HEK293 (cell line): ENCODE measurements at regions not wholly inside any gene's neighbourhood (a gene's known extent, or its start where the extent isn't known, plus 50 kb on each side); places are given as distances from the start of the nearest gene placed in this dataset.

Source experiments
- CTCF ChIA-PET: fragments of 350-600 bp; formaldehyde crosslinking; extraction: SDS; loops from one replicate; lab custom pipeline; 2021; ENCODE audit warnings: antibody characterized with exemption; lab: Yijun Ruan, JAX
- POLR2A ChIA-PET: fragments of 300-600 bp; formaldehyde crosslinking; extraction: SDS; loops from one replicate; lab custom pipeline; 2020; ENCODE audit warnings: antibody characterized with exemption, inconsistent platforms; lab: Yijun Ruan, JAX
- H3K27ac ChIP-seq: fragments of 200-500 bp; sonication (Bioruptor generic); 2 replicates; pipeline ENCODE4 v1.5.1; 2014; ENCODE audit warnings: low read depth, low read length, control low read depth, inconsistent platforms; ENCODE audit errors: extremely low read depth
- H3K36me3 ChIP-seq, 2 experiments: fragments of 200-500 bp in 1 of 2; sonication (Bioruptor generic) in 1 of 2; 1 replicate in 1 of 2; 2 replicates in 1 of 2; pipeline ENCODE4 v1.5.1; 2014 to 2017; ENCODE audit warnings: inconsistent platforms in 2 of 2, low read length in 2 of 2; ENCODE audit not compliant: control insufficient read depth in 2 of 2, insufficient read depth in 1 of 2
- H3K4me1 ChIP-seq: fragments of 200-500 bp; sonication (Bioruptor generic); 2 replicates; pipeline ENCODE4 v1.5.1; 2014; ENCODE audit warnings: mild to moderate bottlenecking, low read length, inconsistent platforms; ENCODE audit not compliant: control insufficient read depth, insufficient read depth
- H3K4me3 ChIP-seq: 2 replicates; pipeline ENCODE4 v1.5.1; 2011; ENCODE audit warnings: low read depth, mild to moderate bottlenecking, control low read depth, low read length, moderate library complexity
- H3K9me3 ChIP-seq: fragments of 200-500 bp; sonication (Bioruptor generic); 2 replicates; pipeline ENCODE4 v1.5.1; 2014; ENCODE audit warnings: low read depth, low read length, inconsistent platforms; ENCODE audit not compliant: control insufficient read depth, insufficient read depth
- BCL11A ChIP-seq: fragments of 450-650 bp; formaldehyde crosslinking; IDR thresholded peaks from 2 replicates; pipeline ENCODE4 v1.5.1; 2016; ENCODE audit warnings: low read depth, missing biosample characterization, missing genetic modification characterization
- HOXC10 ChIP-seq: sonication (generic); formaldehyde crosslinking; IDR thresholded peaks from 2 replicates; pipeline ENCODE4 v1.8.1; 2023; ENCODE audit warnings: mild to moderate bottlenecking, missing genetic modification reagents
- OSR2 ChIP-seq: fragments of 450-650 bp; formaldehyde crosslinking; IDR thresholded peaks from 2 replicates; pipeline ENCODE4 v1.5.1; 2016; ENCODE audit warnings: missing biosample characterization, missing genetic modification characterization
- PRDM1 ChIP-seq: fragments of 450-650 bp; formaldehyde crosslinking; IDR thresholded peaks from 2 replicates; pipeline ENCODE4; 2016; ENCODE audit warnings: missing biosample characterization, missing genetic modification characterization
- SALL2 ChIP-seq: fragments of 450-650 bp; formaldehyde crosslinking; IDR thresholded peaks from 2 replicates; pipeline ENCODE4 v1.5.0; 2017; ENCODE audit warnings: missing biosample characterization, mild to moderate bottlenecking, missing genetic modification characterization, borderline replicate concordance
- SCRT1 ChIP-seq: fragments of 450-650 bp; formaldehyde crosslinking; IDR thresholded peaks from 2 replicates; pipeline ENCODE4 v1.5.1; 2016; ENCODE audit warnings: missing biosample characterization, missing genetic modification characterization, borderline replicate concordance
- ZBTB8A ChIP-seq: fragments of 450-650 bp; formaldehyde crosslinking; IDR thresholded peaks from 2 replicates; pipeline ENCODE4 v1.5.1; 2016; ENCODE audit warnings: missing biosample characterization, missing genetic modification characterization
- ZNF157 ChIP-seq: fragments of 450-650 bp; formaldehyde crosslinking; IDR thresholded peaks from 2 replicates; pipeline ENCODE4 v1.5.1; 2016; ENCODE audit warnings: missing biosample characterization, missing genetic modification characterization
- ZNF184 ChIP-seq: fragments of 450-650 bp; IDR thresholded peaks from 2 replicates; pipeline ENCODE4 v1.5.1; 2018; ENCODE audit warnings: missing biosample characterization, mild to moderate bottlenecking, missing genetic modification characterization
- ZNF221 ChIP-seq: fragments of 450-650 bp; formaldehyde crosslinking; IDR thresholded peaks from 2 replicates; pipeline ENCODE4 v1.5.1; 2017; ENCODE audit warnings: missing biosample characterization, missing genetic modification characterization, borderline replicate concordance
- ZNF239 ChIP-seq: fragments of 450-650 bp; formaldehyde crosslinking; IDR thresholded peaks from 2 replicates; pipeline ENCODE4 v1.5.1; 2016; ENCODE audit warnings: missing biosample characterization, missing genetic modification characterization
- ZNF366 ChIP-seq: fragments of 450-650 bp; formaldehyde crosslinking; conservative IDR thresholded peaks from 2 replicates; pipeline ENCODE4 v1.5.1; 2016; ENCODE audit warnings: missing biosample characterization, missing genetic modification characterization
- ZNF394 ChIP-seq: fragments of 450-650 bp; formaldehyde crosslinking; IDR thresholded peaks from 2 replicates; pipeline ENCODE4 v1.5.1; 2016; ENCODE audit warnings: missing biosample characterization, missing genetic modification characterization, mild to moderate bottlenecking, moderate library complexity, borderline replicate concordance
- ZNF560 ChIP-seq: fragments of 450-650 bp; formaldehyde crosslinking; IDR thresholded peaks from 2 replicates; pipeline ENCODE4 v1.5.1; 2017; ENCODE audit warnings: missing biosample characterization, missing genetic modification characterization, borderline replicate concordance
- ZNF585B ChIP-seq: fragments of 450-650 bp; formaldehyde crosslinking; IDR thresholded peaks from 2 replicates; pipeline ENCODE4 v1.5.1; 2016; ENCODE audit warnings: missing biosample characterization, missing genetic modification characterization
- ZNF777 ChIP-seq: fragments of 450-650 bp; formaldehyde crosslinking; IDR thresholded peaks from 2 replicates; pipeline ENCODE4 v1.5.1; 2017; ENCODE audit warnings: missing biosample characterization, missing genetic modification characterization, borderline replicate concordance
- ZSCAN23 ChIP-seq: fragments of 450-650 bp; formaldehyde crosslinking; IDR thresholded peaks from 2 replicates; pipeline ENCODE4 v1.5.1; 2016; ENCODE audit warnings: missing biosample characterization, missing genetic modification characterization
- TF ChIP-seq, protein P1 (sequence below): fragments of 450-650 bp; formaldehyde crosslinking; IDR thresholded peaks from 2 replicates; pipeline ENCODE4 v1.5.1; 2016; ENCODE audit warnings: missing biosample characterization, missing genetic modification characterization
- TF ChIP-seq, protein P2 (sequence below): fragments of 450-650 bp; formaldehyde crosslinking; IDR thresholded peaks from 2 replicates; pipeline ENCODE4 v1.5.1; 2016; ENCODE audit warnings: missing biosample characterization, missing genetic modification characterization
- TF ChIP-seq, protein P3 (sequence below): fragments of 450-650 bp; formaldehyde crosslinking; IDR thresholded peaks from 2 replicates; pipeline ENCODE4 v1.5.1; 2016; ENCODE audit warnings: missing biosample characterization, missing genetic modification characterization, low read depth
- TF ChIP-seq, protein P4 (sequence below): fragments of 450-650 bp; formaldehyde crosslinking; IDR thresholded peaks from 2 replicates; pipeline ENCODE4 v1.5.1; 2016; ENCODE audit warnings: missing biosample characterization, missing genetic modification characterization
- TF ChIP-seq, protein P5 (sequence below): fragments of 450-650 bp; formaldehyde crosslinking; IDR thresholded peaks from 2 replicates; pipeline ENCODE4 v1.5.1; 2016; ENCODE audit warnings: missing biosample characterization, missing genetic modification characterization

DNA sequence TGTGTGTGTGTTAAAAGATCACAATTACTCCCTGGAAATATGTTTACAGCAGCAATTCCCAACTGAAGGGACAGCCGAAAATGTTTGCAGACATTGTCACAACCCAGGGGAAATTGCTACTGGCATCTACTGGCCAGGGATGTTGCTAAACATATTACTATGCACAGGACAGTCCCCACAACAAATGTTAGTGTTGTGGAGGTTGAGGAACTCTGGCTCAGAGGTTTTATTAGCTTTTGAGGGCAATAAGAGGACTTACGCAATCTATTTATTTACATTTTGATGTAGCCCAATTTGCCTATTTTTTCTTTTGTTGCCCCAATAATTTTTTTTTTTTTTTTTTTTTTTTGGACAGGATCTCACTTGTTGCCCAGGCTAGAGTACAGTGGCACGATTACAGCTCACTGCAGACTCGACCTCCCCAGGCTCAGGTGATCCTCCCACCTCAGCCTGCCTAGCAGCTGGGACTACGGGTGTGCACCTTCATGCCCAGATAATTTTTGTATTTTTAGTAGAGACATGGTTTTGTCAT lies 154.1 kb downstream of the RPS12 start (continued):
- TF ChIP-seq, protein P1, sequence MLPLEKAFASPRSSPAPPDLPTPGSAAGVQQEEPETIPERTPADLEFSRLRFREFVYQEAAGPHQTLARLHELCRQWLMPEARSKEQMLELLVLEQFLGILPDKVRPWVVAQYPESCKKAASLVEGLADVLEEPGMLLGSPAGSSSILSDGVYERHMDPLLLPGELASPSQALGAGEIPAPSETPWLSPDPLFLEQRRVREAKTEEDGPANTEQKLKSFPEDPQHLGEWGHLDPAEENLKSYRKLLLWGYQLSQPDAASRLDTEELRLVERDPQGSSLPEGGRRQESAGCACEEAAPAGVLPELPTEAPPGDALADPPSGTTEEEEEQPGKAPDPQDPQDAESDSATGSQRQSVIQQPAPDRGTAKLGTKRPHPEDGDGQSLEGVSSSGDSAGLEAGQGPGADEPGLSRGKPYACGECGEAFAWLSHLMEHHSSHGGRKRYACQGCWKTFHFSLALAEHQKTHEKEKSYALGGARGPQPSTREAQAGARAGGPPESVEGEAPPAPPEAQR (tag by site-specific recombination): no peak
- peak; percentile 48; the same call in 1 of the 2 replicates for TF ChIP-seq SCRT1 (tag by site-specific recombination)
- TF ChIP-seq ZNF585B: no peak
- no peak for TF ChIP-seq ZNF777
- TF ChIP-seq ZNF394 (tag by site-specific recombination): no peak
- TF ChIP-seq HOXC10 (CRISPR knock-in tag): no peak
- TF ChIP-seq, protein P2, sequence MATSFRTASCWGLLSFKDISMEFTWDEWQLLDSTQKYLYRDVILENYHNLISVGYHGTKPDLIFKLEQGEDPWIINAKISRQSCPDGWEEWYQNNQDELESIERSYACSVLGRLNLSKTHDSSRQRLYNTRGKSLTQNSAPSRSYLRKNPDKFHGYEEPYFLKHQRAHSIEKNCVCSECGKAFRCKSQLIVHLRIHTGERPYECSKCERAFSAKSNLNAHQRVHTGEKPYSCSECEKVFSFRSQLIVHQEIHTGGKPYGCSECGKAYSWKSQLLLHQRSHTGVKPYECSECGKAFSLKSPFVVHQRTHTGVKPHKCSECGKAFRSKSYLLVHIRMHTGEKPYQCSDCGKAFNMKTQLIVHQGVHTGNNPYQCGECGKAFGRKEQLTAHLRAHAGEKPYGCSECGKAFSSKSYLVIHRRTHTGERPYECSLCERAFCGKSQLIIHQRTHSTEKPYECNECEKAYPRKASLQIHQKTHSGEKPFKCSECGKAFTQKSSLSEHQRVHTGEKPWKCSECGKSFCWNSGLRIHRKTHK (tag by site-specific recombination): no peak
- no peak for TF ChIP-seq ZNF239

DNA sequence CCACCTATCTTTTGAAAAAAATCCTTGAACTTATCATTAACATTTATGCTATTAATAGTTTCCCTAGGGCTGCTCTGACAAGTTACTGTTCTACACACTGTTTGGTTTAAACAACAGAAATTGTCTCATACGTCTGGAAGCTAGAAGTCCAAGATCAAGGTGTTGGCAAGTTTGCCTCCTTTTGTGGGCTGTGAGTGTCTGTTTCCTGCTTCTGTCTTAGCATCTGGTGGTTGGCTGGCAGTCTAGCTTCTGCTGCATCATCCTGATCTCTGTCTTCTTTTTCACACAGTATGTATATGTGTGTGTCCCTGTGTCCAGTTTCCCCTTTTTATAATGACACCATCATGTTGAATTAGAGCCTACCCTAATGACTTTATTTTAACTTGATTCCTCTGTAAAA lies 154.8 kb downstream of the RPS12 start:
- Histone ChIP-seq H3K4me1 (peaks cover 32% of the 10 kb centered on the region), H3K4me3 (no peak overlapping the region)
- ChIA-PET CTCF (interaction anchor here (0.6 to 1.1 kb wide), 2 partner anchors 70 to 224 kb away, joined by 3 read pairs; no protein-coding TSS in a partner anchor), POLR2A (no interaction called here)
- TF ChIP-seq OSR2 (tag by site-specific recombination): peak; percentile 66; the same call in 1 of the 2 replicates
- TF ChIP-seq ZBTB8A: no peak
- TF ChIP-seq, all 188 proteins: peak for 1
- Histone ChIP-seq H3K36me3 (no peaks in the 10 kb centered on the region), H3K9me3 (no peaks in the 10 kb centered on the region), H3K27ac (no peak overlapping the region)

DNA sequence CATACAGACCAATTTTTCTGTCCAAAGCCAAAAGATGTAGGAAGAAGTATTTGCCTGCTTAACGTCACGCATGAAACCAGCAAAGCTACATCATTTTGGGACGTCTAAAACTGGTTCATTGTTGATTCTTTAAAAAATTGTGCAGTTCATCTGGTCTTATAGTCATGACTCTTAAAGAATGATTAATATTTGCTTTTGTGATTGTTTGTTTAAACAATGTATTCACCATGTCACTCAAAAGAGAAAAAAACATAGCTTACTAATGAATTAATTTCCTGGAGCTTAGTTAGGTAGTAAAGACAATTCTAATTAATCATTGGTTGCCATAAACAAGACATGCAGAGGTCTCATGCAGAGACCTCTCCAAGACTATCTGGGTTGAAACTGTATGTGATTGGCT lies 157.3 kb downstream of the RPS12 start:
- ChIA-PET POLR2A (no interaction called here), CTCF (interaction anchor here (1.6 kb wide), 1 partner anchor 10 kb away, joined by 14 read pairs; no protein-coding TSS in a partner anchor)
- Histone ChIP-seq H3K9me3 (no peaks in the 10 kb centered on the region), H3K4me3 (no peak overlapping the region), H3K27ac (no peak overlapping the region), H3K4me1 (peaks cover 25% of the 10 kb centered on the region), H3K36me3 (no peaks in the 10 kb centered on the region)
- TF ChIP-seq, protein P3, sequence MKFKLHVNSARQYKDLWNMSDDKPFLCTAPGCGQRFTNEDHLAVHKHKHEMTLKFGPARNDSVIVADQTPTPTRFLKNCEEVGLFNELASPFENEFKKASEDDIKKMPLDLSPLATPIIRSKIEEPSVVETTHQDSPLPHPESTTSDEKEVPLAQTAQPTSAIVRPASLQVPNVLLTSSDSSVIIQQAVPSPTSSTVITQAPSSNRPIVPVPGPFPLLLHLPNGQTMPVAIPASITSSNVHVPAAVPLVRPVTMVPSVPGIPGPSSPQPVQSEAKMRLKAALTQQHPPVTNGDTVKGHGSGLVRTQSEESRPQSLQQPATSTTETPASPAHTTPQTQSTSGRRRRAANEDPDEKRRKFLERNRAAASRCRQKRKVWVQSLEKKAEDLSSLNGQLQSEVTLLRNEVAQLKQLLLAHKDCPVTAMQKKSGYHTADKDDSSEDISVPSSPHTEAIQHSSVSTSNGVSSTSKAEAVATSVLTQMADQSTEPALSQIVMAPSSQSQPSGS (tag by site-specific recombination): no peak
- TF ChIP-seq ZNF157 (tag by site-specific recombination): no peak
- TF ChIP-seq ZNF184 (tag by site-specific recombination): no peak
- TF ChIP-seq ZNF221: no peak
- no peak for TF ChIP-seq PRDM1 (tag by site-specific recombination)
- no peak for TF ChIP-seq SALL2 (tag by site-specific recombination)
- TF ChIP-seq, protein P4, sequence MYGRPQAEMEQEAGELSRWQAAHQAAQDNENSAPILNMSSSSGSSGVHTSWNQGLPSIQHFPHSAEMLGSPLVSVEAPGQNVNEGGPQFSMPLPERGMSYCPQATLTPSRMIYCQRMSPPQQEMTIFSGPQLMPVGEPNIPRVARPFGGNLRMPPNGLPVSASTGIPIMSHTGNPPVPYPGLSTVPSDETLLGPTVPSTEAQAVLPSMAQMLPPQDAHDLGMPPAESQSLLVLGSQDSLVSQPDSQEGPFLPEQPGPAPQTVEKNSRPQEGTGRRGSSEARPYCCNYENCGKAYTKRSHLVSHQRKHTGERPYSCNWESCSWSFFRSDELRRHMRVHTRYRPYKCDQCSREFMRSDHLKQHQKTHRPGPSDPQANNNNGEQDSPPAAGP (tag by site-specific recombination): no peak
- no peak for TF ChIP-seq ZNF560 (tag by site-specific recombination)
- TF ChIP-seq BCL11A: no peak
- TF ChIP-seq, protein P5, sequence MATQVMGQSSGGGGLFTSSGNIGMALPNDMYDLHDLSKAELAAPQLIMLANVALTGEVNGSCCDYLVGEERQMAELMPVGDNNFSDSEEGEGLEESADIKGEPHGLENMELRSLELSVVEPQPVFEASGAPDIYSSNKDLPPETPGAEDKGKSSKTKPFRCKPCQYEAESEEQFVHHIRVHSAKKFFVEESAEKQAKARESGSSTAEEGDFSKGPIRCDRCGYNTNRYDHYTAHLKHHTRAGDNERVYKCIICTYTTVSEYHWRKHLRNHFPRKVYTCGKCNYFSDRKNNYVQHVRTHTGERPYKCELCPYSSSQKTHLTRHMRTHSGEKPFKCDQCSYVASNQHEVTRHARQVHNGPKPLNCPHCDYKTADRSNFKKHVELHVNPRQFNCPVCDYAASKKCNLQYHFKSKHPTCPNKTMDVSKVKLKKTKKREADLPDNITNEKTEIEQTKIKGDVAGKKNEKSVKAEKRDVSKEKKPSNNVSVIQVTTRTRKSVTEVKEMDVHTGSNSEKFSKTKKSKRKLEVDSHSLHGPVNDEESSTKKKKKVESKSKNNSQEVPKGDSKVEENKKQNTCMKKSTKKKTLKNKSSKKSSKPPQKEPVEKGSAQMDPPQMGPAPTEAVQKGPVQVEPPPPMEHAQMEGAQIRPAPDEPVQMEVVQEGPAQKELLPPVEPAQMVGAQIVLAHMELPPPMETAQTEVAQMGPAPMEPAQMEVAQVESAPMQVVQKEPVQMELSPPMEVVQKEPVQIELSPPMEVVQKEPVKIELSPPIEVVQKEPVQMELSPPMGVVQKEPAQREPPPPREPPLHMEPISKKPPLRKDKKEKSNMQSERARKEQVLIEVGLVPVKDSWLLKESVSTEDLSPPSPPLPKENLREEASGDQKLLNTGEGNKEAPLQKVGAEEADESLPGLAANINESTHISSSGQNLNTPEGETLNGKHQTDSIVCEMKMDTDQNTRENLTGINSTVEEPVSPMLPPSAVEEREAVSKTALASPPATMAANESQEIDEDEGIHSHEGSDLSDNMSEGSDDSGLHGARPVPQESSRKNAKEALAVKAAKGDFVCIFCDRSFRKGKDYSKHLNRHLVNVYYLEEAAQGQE (tag by site-specific recombination): no peak
- TF ChIP-seq ZNF366: no peak
- no peak for TF ChIP-seq ZSCAN23
